ENCODE measurements at regions not wholly inside any gene's neighbourhood (a gene's known extent, or its start where the extent isn't known, plus 50 kb on each side); places are given as distances from the start of the nearest gene placed in this dataset.

GRCh38 chr15:80334521-80334920, 69.7 kb upstream of the ARNT2 start:
- DNase-seq (ENCODE audit: low spot score) (no peak), ATAC-seq (no peak)
- ChIA-PET POLR2A (no interaction called here), CTCF (interaction anchor here (1.0 to 1.1 kb wide), 2 partner anchors 24 to 995 kb away, joined by 5 read pairs; no protein-coding TSS in a partner anchor)
- Mint-ChIP-seq H3K4me3 (no peak overlapping the region), H3K27ac (no peak overlapping the region), H3K4me1 (no peaks in the 10 kb centered on the region), H3K9me3 (no peaks in the 10 kb centered on the region), H3K27me3 (ENCODE audit: low read depth) (no peaks in the 10 kb centered on the region), H3K36me3 (no peaks in the 10 kb centered on the region)
- TF ChIP-seq ZNF671 (CRISPR knock-in tag; IDR thresholded peaks at IDR 0.05) (no peak), FOXK1 (CRISPR knock-in tag; IDR thresholded peaks at IDR 0.05) (no peak), NFYB (CRISPR knock-in tag; conservative IDR thresholded peaks at IDR 0.05; ENCODE audit: low read depth) (no peak), MAX (CRISPR knock-in tag; IDR thresholded peaks at IDR 0.05) (no peak), FOXJ3 (CRISPR knock-in tag; IDR thresholded peaks at IDR 0.05; ENCODE audit: borderline replicate concordance) (no peak), ESRRA (CRISPR knock-in tag; IDR thresholded peaks at IDR 0.05; ENCODE audit: borderline replicate concordance) (no peak)
- TF ChIP-seq, protein P1, sequence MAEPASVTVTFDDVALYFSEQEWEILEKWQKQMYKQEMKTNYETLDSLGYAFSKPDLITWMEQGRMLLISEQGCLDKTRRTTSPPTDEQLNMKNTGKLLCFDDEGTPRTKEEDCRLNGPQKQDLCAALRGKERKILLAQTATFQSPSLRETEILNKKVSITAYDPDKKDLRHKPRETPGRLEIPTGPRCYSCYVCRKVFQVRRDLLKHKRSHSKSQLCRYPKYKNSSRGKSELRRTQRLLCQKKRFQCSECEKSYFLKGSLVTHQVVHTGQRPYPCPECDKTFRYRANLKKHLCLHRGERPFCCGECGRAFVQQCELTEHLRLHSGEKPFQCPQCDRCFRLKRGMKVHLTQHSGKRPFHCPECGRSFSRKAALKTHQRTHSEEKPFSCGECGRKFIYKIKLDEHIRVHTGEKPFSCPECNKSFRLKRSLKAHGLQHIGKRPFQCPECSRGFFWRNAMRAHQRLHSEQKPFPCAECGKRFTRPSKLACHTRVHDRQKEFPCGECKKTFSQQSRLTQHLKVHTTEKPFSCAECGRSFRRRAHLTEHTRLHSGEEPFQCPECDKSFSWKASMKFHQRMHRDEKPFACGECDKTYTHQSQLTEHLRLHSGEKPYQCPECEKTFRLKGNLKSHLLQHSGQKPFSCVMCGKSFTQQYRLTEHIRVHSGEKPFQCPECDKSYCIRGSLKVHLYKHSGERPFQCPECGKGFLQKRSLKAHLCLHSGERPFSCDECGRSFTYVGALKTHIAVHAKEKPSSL (CRISPR knock-in tag; conservative IDR thresholded peaks at IDR 0.05): no peak

GRCh38 chr15:80339601-80340000, 64.6 kb upstream of the ARNT2 start:
- H3K36me3 Mint-ChIP-seq: no peaks in the 10 kb centered on the region

DNA sequence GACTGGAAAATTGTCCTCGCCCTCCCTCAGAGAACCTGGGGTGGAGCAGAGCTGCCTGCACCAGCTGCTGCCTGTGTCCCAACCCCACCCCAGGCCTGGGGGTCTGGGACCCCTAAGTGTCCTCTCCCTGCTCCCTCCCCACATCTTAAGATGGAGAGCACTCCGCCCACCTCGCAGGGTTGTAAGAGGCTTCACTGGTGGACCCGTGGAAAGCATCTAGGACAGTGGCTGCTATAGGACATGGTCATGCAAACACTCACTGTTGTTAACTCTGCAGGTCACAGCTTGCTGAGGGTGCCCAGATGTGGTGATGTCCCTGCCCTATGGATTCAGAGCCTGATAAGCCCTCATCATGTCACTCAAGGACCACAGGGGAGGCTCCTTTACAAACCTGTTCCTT, 62.0 kb upstream of the ARNT2 start:
- Mint-ChIP-seq H3K36me3 (no peaks in the 10 kb centered on the region), H3K4me3 (no peak overlapping the region), H3K4me1 (0 out of 2 replicates have a peak, but pooled peaks cover 2% of the 10 kb centered on the region), H3K9me3 (no peaks in the 10 kb centered on the region), H3K27ac (no peak overlapping the region), H3K27me3 (ENCODE audit: low read depth) (no peaks in the 10 kb centered on the region)
- POLR2A ChIA-PET: no interaction called here
- DNase-seq (ENCODE audit: low spot score) (no peak), ATAC-seq (no peak)
- CTCF ChIA-PET: no interaction called here
- TF ChIP-seq TCF7 (CRISPR knock-in tag; IDR thresholded peaks at IDR 0.05; ENCODE audit: low read depth): no peak
- no peak for TF ChIP-seq PRRX2 (CRISPR knock-in tag; IDR thresholded peaks at IDR 0.05)
- TF ChIP-seq MYBL2 (CRISPR knock-in tag; IDR thresholded peaks at IDR 0.05): no peak
- TF ChIP-seq ATF6 (CRISPR knock-in tag; IDR thresholded peaks at IDR 0.05): no peak
- TF ChIP-seq JUN (CRISPR knock-in tag; IDR thresholded peaks at IDR 0.05): no peak
- no peak for TF ChIP-seq KAT7 (CRISPR knock-in tag; IDR thresholded peaks at IDR 0.05; ENCODE audit: borderline replicate concordance)
- TF ChIP-seq NR2C2 (CRISPR knock-in tag; IDR thresholded peaks at IDR 0.05): no peak
- no peak for TF ChIP-seq CDX4 (CRISPR knock-in tag; IDR thresholded peaks at IDR 0.05; ENCODE audit: borderline replicate concordance)
- TF ChIP-seq HMGA2 (CRISPR knock-in tag; IDR thresholded peaks at IDR 0.05): no peak
- no peak for TF ChIP-seq ZBTB43 (CRISPR knock-in tag; IDR thresholded peaks at IDR 0.05)
- TF ChIP-seq EMX1 (CRISPR knock-in tag; IDR thresholded peaks at IDR 0.05): no peak
- TF ChIP-seq, protein P2, sequence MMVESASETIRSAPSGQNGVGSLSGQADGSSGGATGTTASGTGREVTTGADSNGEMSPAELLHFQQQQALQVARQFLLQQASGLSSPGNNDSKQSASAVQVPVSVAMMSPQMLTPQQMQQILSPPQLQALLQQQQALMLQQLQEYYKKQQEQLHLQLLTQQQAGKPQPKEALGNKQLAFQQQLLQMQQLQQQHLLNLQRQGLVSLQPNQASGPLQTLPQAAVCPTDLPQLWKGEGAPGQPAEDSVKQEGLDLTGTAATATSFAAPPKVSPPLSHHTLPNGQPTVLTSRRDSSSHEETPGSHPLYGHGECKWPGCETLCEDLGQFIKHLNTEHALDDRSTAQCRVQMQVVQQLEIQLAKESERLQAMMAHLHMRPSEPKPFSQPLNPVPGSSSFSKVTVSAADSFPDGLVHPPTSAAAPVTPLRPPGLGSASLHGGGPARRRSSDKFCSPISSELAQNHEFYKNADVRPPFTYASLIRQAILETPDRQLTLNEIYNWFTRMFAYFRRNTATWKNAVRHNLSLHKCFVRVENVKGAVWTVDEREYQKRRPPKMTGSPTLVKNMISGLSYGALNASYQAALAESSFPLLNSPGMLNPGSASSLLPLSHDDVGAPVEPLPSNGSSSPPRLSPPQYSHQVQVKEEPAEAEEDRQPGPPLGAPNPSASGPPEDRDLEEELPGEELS (CRISPR knock-in tag; IDR thresholded peaks at IDR 0.05): no peak
- no peak for TF ChIP-seq SMAD3 (CRISPR knock-in tag; IDR thresholded peaks at IDR 0.05; ENCODE audit: borderline replicate concordance)
- TF ChIP-seq NR1H2 (CRISPR knock-in tag; IDR thresholded peaks at IDR 0.05): no peak
- TF ChIP-seq E2F1 (CRISPR knock-in tag; IDR thresholded peaks at IDR 0.05): no peak

More at GRCh38 chr15:80339601-80340000, 64.6 kb upstream of the ARNT2 start:
- no peak for TF ChIP-seq MYBL2 (CRISPR knock-in tag; IDR thresholded peaks at IDR 0.05)
- DNase-seq (ENCODE audit: low spot score): no peak
- CTCF ChIA-PET: no interaction called here
- ATAC-seq: no peak
- Mint-ChIP-seq H3K9me3 (no peaks in the 10 kb centered on the region), H3K27me3 (ENCODE audit: low read depth) (no peaks in the 10 kb centered on the region), H3K27ac (no peak overlapping the region), H3K4me3 (no peak overlapping the region), H3K4me1 (no peaks in the 10 kb centered on the region)
- POLR2A ChIA-PET: no interaction called here

Data from WTC11 (cell line).